Tibial artery (tissue), 4 donors: ENCODE measurements at regions not wholly inside any gene's neighbourhood (a gene's known extent, or its start where the extent isn't known, plus 50 kb on each side); places are given as distances from the start of the nearest gene placed in this dataset.

Source experiments
- DNase-seq, 2 donors: peaks; one replicate each; pipeline ENCODE4 v3.0.0-alpha.2; 2019
- H3K27ac ChIP-seq, 2 donors: fragments of 200-600 bp; sonication (generic) in 1 of 2; 1 replicate in 1 of 2; 2 replicates in 1 of 2; pipeline ENCODE4 v1.5.1; 2018 to 2019; ENCODE audit warnings: mild to moderate bottlenecking in 1 of 2
- H3K27me3 ChIP-seq, 2 donors: fragments of 200-600 bp; sonication (generic) in 1 of 2; one replicate each; pipeline versions ENCODE4 v1.5.1 to v1.6.0; 2016 to 2019
- H3K36me3 ChIP-seq, 3 donors: fragments of 200-600 bp; sonication (generic) in 2 of 3; one replicate each; pipeline ENCODE4 v1.5.1; 2016 to 2019; ENCODE audit warnings: mild to moderate bottlenecking in 2 of 3
- H3K4me1 ChIP-seq, 4 donors: fragments of 200-600 bp; sonication (generic) in 2 of 4; 1 replicate in 3 of 4; 2 replicates in 1 of 4; pipeline ENCODE4 v1.5.1; 2016 to 2019
- H3K4me3 ChIP-seq, 2 donors: fragments of 200-600 bp; sonication (generic) in 1 of 2; 1 replicate in 1 of 2; 2 replicates in 1 of 2; pipeline ENCODE4 v1.5.1; 2018 to 2019; ENCODE audit warnings: mild to moderate bottlenecking in 2 of 2
- H3K9me3 ChIP-seq, 3 donors: fragments of 200-600 bp; sonication (generic) in 1 of 3; one replicate each; pipeline ENCODE4 v1.5.1; 2016 to 2019
- intact Hi-C: fragments of 100-400 bp; cut with DNase I; formaldehyde crosslinking; loops from one replicate; pipeline ENCODE4 v1.15.0; 2023; ENCODE audit warnings: low total_unique reads
- TF ChIP-seq, protein P1 (sequence below), 2 experiments: fragments of 200-600 bp in 1 of 2; fragments of 450-650 bp in 1 of 2; IDR thresholded peaks; one replicate each; pipeline ENCODE4 v1.5.1; 2017 to 2019; ENCODE audit warnings: antibody characterized with exemption in 2 of 2, mild to moderate bottlenecking in 1 of 2, moderate library complexity in 1 of 2

DNA sequence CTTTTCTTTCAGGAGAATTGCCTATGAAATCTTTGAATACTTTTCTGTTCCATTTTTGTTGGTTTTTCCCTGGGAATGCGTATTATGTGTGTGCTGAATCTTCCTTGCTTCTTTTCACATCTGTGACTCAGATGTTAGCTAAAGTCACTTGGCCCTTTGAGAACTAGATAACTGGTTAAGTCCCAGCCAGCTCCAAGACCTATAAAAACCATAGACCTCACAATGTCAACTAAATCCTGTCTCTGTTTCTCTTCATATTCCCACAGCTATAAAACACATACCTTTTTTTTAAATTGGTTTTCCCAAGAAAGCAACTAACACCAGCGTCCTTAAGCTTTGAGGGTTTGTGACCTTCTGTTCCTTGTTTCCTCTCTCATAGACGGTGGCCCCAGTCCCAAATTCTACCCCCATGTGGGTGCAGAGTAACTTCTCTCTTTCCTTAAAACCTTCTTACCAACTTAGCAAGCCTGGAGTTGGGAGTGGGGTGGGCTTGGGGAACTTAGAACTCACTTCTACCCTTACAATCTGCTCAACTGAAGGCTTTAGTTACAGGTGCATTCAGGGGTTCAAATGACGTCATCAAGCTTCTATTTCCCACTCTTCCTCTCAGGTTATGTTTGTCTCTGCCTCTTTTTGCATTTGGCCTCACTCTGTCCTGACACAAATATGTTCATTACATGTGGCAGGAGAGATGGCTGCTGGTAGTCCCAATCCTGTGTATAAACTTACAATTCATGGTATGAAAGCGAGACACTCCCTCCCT, 58.1 kb upstream of the TGIF1 start:
- no peak overlapping the region for H3K27ac ChIP-seq
- TF ChIP-seq, protein P1, sequence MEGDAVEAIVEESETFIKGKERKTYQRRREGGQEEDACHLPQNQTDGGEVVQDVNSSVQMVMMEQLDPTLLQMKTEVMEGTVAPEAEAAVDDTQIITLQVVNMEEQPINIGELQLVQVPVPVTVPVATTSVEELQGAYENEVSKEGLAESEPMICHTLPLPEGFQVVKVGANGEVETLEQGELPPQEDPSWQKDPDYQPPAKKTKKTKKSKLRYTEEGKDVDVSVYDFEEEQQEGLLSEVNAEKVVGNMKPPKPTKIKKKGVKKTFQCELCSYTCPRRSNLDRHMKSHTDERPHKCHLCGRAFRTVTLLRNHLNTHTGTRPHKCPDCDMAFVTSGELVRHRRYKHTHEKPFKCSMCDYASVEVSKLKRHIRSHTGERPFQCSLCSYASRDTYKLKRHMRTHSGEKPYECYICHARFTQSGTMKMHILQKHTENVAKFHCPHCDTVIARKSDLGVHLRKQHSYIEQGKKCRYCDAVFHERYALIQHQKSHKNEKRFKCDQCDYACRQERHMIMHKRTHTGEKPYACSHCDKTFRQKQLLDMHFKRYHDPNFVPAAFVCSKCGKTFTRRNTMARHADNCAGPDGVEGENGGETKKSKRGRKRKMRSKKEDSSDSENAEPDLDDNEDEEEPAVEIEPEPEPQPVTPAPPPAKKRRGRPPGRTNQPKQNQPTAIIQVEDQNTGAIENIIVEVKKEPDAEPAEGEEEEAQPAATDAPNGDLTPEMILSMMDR (IDR thresholded peaks at IDR 0.05) = no peak
- intact Hi-C loops = no loop called here
- H3K36me3 ChIP-seq = no peaks in the 10 kb centered on the region
- no peaks in the 10 kb centered on the region for H3K27me3 ChIP-seq
- no peak overlapping the region for H3K4me3 ChIP-seq
- H3K9me3 ChIP-seq = peaks cover 0 to 10% (median 9%) of the 10 kb centered on the region in 3 donors
- DNase-seq = no peak
- no peaks in the 10 kb centered on the region for H3K4me1 ChIP-seq

DNA sequence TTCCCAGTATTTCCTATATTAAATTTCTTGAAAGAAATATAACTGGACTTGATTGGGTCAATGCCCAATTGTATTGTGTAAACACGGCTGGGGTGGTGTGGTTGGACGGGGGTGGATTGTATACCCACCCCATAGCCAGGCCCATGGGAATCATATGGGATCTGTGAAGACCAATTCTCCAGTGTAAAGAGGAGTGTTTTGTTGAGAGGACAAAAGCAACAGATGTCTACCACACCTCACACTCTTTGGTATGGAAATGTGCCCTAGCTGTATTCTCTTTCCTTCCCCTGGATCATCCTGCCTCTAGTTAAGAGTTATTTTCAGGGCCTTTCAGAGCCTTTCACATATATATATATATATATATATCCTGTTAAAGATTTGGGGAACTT, 57.5 kb upstream of the TGIF1 start:
- peaks cover 0 to 10% (median 9%) of the 10 kb centered on the region in 3 donors for H3K9me3 ChIP-seq
- H3K36me3 ChIP-seq = no peaks in the 10 kb centered on the region
- TF ChIP-seq, protein P1 (IDR thresholded peaks at IDR 0.05) = no peak
- no peak overlapping the region for H3K27ac ChIP-seq
- H3K4me1 ChIP-seq = no peaks in the 10 kb centered on the region
- DNase-seq = no peak
- H3K4me3 ChIP-seq = no peak overlapping the region
- H3K27me3 ChIP-seq = no peaks in the 10 kb centered on the region
- intact Hi-C loops = no loop called here

DNA sequence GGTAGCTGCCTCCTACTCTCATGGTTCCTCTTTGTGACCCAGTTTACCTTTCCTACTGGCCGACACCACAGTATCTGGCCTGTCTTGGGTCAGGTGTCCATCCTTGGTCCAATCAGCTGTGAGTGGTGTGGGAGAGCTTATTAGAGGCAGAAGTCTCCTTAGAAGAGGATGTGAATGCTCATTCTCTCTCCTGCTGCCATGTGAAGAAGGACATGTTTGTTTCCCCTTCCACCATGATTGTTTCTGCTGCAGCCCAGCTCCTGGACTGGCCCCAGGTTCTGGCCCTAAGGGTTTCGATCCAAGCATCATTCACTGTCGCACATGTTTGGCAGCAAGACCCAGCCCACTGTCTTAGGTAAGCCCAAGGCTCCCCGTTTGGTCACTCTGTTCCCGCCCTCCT, 55.3 kb upstream of the TGIF1 start:
- intact Hi-C loops = no loop called here
- no peaks in the 10 kb centered on the region for H3K27me3 ChIP-seq
- TF ChIP-seq, protein P1 (IDR thresholded peaks at IDR 0.05) = no peak
- H3K36me3 ChIP-seq = no peaks in the 10 kb centered on the region
- no peak for DNase-seq
- H3K4me3 ChIP-seq = no peak overlapping the region
- H3K4me1 ChIP-seq = no peaks in the 10 kb centered on the region
- peaks cover 0 to 10% (median 7%) of the 10 kb centered on the region in 3 donors for H3K9me3 ChIP-seq
- no peak overlapping the region for H3K27ac ChIP-seq

DNA sequence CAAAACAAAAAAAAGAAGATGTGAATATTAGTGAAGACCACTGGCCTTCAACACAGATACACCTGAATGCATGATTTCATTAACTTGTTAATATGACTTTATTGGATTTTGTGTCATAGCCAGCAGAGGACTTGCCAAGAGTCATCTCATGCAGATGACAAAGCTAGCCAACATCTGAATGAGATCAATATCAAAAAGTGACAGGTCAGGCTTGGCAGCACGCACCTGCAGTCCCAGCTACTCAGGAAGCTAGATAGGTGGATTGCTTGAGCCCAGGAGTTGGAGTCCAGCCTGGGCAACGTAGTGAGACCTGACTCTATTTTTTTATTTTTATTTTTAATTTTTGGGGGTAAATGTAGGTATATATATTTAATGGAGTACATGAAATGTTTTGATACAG, 54.5 kb upstream of the TGIF1 start:
- no peak for DNase-seq
- intact Hi-C loops = no loop called here
- TF ChIP-seq, protein P1 (IDR thresholded peaks at IDR 0.05) = no peak
- Histone ChIP-seq H3K36me3 (no peaks in the 10 kb centered on the region), H3K9me3 (peaks cover 0 to 1% (median 0%) of the 10 kb centered on the region in 3 donors), H3K4me3 (no peak overlapping the region), H3K27ac (no peak overlapping the region), H3K4me1 (no peaks in the 10 kb centered on the region), H3K27me3 (no peaks in the 10 kb centered on the region)

DNA sequence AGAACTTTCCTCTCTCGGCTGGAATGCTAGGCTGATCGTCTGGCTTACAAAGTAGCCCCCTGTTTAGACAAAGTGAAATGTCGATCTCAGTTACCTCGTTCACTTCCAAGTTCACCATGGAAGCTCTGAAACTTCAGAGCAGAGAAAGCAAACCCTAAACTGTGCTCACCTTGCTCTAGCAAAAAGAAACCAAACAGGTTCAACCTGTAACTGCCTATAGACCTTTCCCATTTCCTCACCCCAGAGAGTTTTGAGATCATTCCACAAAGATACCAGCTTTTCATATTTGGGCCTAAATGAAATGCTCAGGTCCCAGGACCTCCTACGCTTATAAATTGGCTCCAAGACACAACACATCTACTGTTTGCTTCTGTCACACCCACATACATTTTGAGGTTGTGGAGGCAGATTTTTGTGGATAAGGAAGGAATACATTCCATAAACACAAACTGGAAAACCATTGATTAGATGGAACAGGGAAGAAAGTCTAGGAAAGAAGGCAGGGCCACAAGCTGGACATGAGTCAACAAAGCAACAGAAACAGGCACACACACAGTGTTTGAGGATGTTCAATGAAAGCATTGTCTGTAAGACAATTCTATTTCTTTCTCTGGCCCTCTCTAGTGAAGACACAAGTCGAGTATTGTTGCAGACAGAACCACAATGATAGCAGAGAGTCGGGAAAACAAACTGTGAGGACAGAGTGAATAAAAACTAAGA, 52.8 kb upstream of the TGIF1 start:
- no peaks in the 10 kb centered on the region for H3K4me1 ChIP-seq
- DNase-seq = no peak
- no peak overlapping the region for H3K4me3 ChIP-seq
- no peaks in the 10 kb centered on the region for H3K36me3 ChIP-seq
- intact Hi-C loops = no loop called here
- H3K27ac ChIP-seq = no peak overlapping the region
- H3K27me3 ChIP-seq = no peaks in the 10 kb centered on the region
- H3K9me3 ChIP-seq = no peaks in the 10 kb centered on the region
- TF ChIP-seq, protein P1 (IDR thresholded peaks at IDR 0.05) = no peak
